Activated CD4-positive, alpha-beta T cell treated with anti-CD3 and anti-CD28 coated beads, Interleukin-2, amount 10 ng/mL, durations not matched to agents 7 days and 5 days (primary cell): ENCODE measurements at regions not wholly inside any gene's neighbourhood (a gene's known extent, or its start where the extent isn't known, plus 50 kb on each side); places are given as distances from the start of the nearest gene placed in this dataset.
"Not testable (repeated sequence)": the region's sequence is repeated elsewhere in the genome, so short reads cannot be mapped to it uniquely, and the experiment has no call there.

Experiments
- CTCF ChIA-PET: fragments of 350-600 bp; sonication (Branson Sonifier 250); formaldehyde crosslinking; loops from one replicate; lab custom pipeline; 2021; ENCODE audit warnings: antibody characterized with exemption; lab: Charles Lee
- POLR2A ChIA-PET: fragments of 350-600 bp; sonication (Branson Sonifier 250); formaldehyde crosslinking; loops from one replicate; lab custom pipeline; 2021; ENCODE audit warnings: antibody characterized with exemption; lab: Charles Lee
- DNase-seq: peaks from one replicate; pipeline ENCODE4 v3.0.0-alpha.2; 2020
- H3K27ac Mint-ChIP-seq: one replicate; pipeline ENCODE4 v1.8.0; 2021; ENCODE audit warnings: mild to moderate bottlenecking, moderate library complexity, mixed read lengths
- H3K27me3 Mint-ChIP-seq: one replicate; pipeline ENCODE4 v1.8.0; 2021; ENCODE audit warnings: mixed read lengths
- H3K36me3 Mint-ChIP-seq: one replicate; pipeline ENCODE4 v1.8.0; 2021; ENCODE audit warnings: low read depth, mixed read lengths
- H3K4me1 Mint-ChIP-seq: one replicate; pipeline ENCODE4 v1.8.0; 2021; ENCODE audit warnings: mixed read lengths
- H3K4me3 Mint-ChIP-seq: one replicate; pipeline ENCODE4 v1.8.0; 2021; ENCODE audit warnings: mild to moderate bottlenecking, moderate library complexity, mixed read lengths
- H3K9me3 Mint-ChIP-seq: one replicate; pipeline ENCODE4 v1.8.0; 2021; ENCODE audit warnings: mixed read lengths

- Mint-ChIP-seq H3K9me3 (no peaks in the 10 kb centered on the region), H3K27ac (no peak overlapping the region), H3K4me1 (no peaks in the 10 kb centered on the region), H3K4me3 (no peak overlapping the region), H3K27me3 (no peaks in the 10 kb centered on the region), H3K36me3 (no peaks in the 10 kb centered on the region)
- ChIA-PET POLR2A (no interaction called here), CTCF (no interaction called here)
- DNase-seq = no peak
Measured at GRCh38 chr13:86914757-86915156, 756.4 kb upstream of the SLITRK5 start.

- H3K4me1 Mint-ChIP-seq, DNase-seq, H3K36me3 Mint-ChIP-seq, CTCF ChIA-PET, H3K27ac Mint-ChIP-seq, H3K9me3 Mint-ChIP-seq, H3K27me3 Mint-ChIP-seq, POLR2A ChIA-PET, H3K4me3 Mint-ChIP-seq: not testable (repeated sequence)
Measured at GRCh38 chr13:86917438-86917837, 753.7 kb upstream of the SLITRK5 start.

GRCh38 chr13:86918682-86919081 is 752.5 kb upstream of the SLITRK5 start:
- DNase-seq = no peak
- Mint-ChIP-seq H3K4me3 (no peak overlapping the region), H3K36me3 (no peaks in the 10 kb centered on the region), H3K9me3 (no peaks in the 10 kb centered on the region), H3K4me1 (no peaks in the 10 kb centered on the region), H3K27me3 (no peaks in the 10 kb centered on the region), H3K27ac (no peak overlapping the region)
- ChIA-PET POLR2A (no interaction called here), CTCF (no interaction called here)

GRCh38 chr13:86920961-86921360 is 750.2 kb upstream of the SLITRK5 start:
- DNase-seq = no peak
- H3K27me3 Mint-ChIP-seq = no peaks in the 10 kb centered on the region
- ChIA-PET POLR2A (no interaction called here), CTCF (no interaction called here)
- H3K27ac Mint-ChIP-seq = no peak overlapping the region
- H3K4me3 Mint-ChIP-seq = no peak overlapping the region
- no peaks in the 10 kb centered on the region for H3K36me3 Mint-ChIP-seq
- no peaks in the 10 kb centered on the region for H3K4me1 Mint-ChIP-seq
- no peaks in the 10 kb centered on the region for H3K9me3 Mint-ChIP-seq

GRCh38 chr13:86922936-86923335 is 748.2 kb upstream of the SLITRK5 start:
- Mint-ChIP-seq H3K27ac (no peak overlapping the region), H3K9me3 (no peaks in the 10 kb centered on the region), H3K4me3 (no peak overlapping the region), H3K4me1 (no peaks in the 10 kb centered on the region), H3K36me3 (no peaks in the 10 kb centered on the region), H3K27me3 (no peaks in the 10 kb centered on the region)
- POLR2A ChIA-PET = no interaction called here
- DNase-seq = no peak
- CTCF ChIA-PET = no interaction called here

GRCh38 chr13:86926916-86927315 is 744.3 kb upstream of the SLITRK5 start:
- H3K4me3 Mint-ChIP-seq, H3K27ac Mint-ChIP-seq, H3K4me1 Mint-ChIP-seq, H3K36me3 Mint-ChIP-seq, POLR2A ChIA-PET, H3K27me3 Mint-ChIP-seq, H3K9me3 Mint-ChIP-seq, DNase-seq, CTCF ChIA-PET: not testable (repeated sequence)

GRCh38 chr13:86932776-86933334 is 738.3 kb upstream of the SLITRK5 start:
- Mint-ChIP-seq H3K9me3 (no peaks in the 10 kb centered on the region), H3K27ac (no peak overlapping the region), H3K36me3 (no peaks in the 10 kb centered on the region), H3K4me3 (no peak overlapping the region), H3K4me1 (no peaks in the 10 kb centered on the region), H3K27me3 (no peaks in the 10 kb centered on the region)
- POLR2A ChIA-PET = no interaction called here
- CTCF ChIA-PET = no interaction called here
- DNase-seq = no peak

GRCh38 chr13:86933676-86934075 is 737.5 kb upstream of the SLITRK5 start:
- H3K36me3 Mint-ChIP-seq = no peaks in the 10 kb centered on the region
- POLR2A ChIA-PET = no interaction called here
- H3K27ac Mint-ChIP-seq = no peak overlapping the region
- CTCF ChIA-PET = no interaction called here
- no peak for DNase-seq
- H3K27me3 Mint-ChIP-seq = no peaks in the 10 kb centered on the region
- no peaks in the 10 kb centered on the region for H3K4me1 Mint-ChIP-seq
- no peak overlapping the region for H3K4me3 Mint-ChIP-seq
- no peaks in the 10 kb centered on the region for H3K9me3 Mint-ChIP-seq

GRCh38 chr13:86937316-86937715 is 733.9 kb upstream of the SLITRK5 start:
- Mint-ChIP-seq H3K4me1 (no peaks in the 10 kb centered on the region), H3K4me3 (no peak overlapping the region), H3K9me3 (no peaks in the 10 kb centered on the region), H3K27ac (no peak overlapping the region), H3K27me3 (no peaks in the 10 kb centered on the region), H3K36me3 (no peaks in the 10 kb centered on the region)
- CTCF ChIA-PET = no interaction called here
- no peak for DNase-seq
- POLR2A ChIA-PET = no interaction called here

- H3K9me3 Mint-ChIP-seq = no peaks in the 10 kb centered on the region
- H3K27me3 Mint-ChIP-seq = no peaks in the 10 kb centered on the region
- POLR2A ChIA-PET = no interaction called here
- no peaks in the 10 kb centered on the region for H3K4me1 Mint-ChIP-seq
- no peak overlapping the region for H3K4me3 Mint-ChIP-seq
- no peak for DNase-seq
- CTCF ChIA-PET = no interaction called here
- no peaks in the 10 kb centered on the region for H3K36me3 Mint-ChIP-seq
- H3K27ac Mint-ChIP-seq = no peak overlapping the region
Measured at GRCh38 chr13:86945584-86945983, 725.6 kb upstream of the SLITRK5 start.

- ChIA-PET CTCF (no interaction called here), POLR2A (no interaction called here)
- Mint-ChIP-seq H3K36me3 (no peaks in the 10 kb centered on the region), H3K27ac (no peak overlapping the region), H3K27me3 (no peaks in the 10 kb centered on the region), H3K4me1 (no peaks in the 10 kb centered on the region), H3K4me3 (no peak overlapping the region), H3K9me3 (no peaks in the 10 kb centered on the region)
- no peak for DNase-seq
Measured at GRCh38 chr13:86946734-86947133, 724.4 kb upstream of the SLITRK5 start.

- no peak for DNase-seq
- H3K36me3 Mint-ChIP-seq = no peaks in the 10 kb centered on the region
- H3K4me1 Mint-ChIP-seq = no peaks in the 10 kb centered on the region
- no peak overlapping the region for H3K27ac Mint-ChIP-seq
- H3K27me3 Mint-ChIP-seq = no peaks in the 10 kb centered on the region
- POLR2A ChIA-PET = no interaction called here
- CTCF ChIA-PET = no interaction called here
- no peak overlapping the region for H3K4me3 Mint-ChIP-seq
- H3K9me3 Mint-ChIP-seq = peaks cover 2% of the 10 kb centered on the region
Measured at GRCh38 chr13:86954341-86954740, 716.8 kb upstream of the SLITRK5 start.

GRCh38 chr13:86960876-86961275 is 710.3 kb upstream of the SLITRK5 start:
- Mint-ChIP-seq H3K4me1 (no peaks in the 10 kb centered on the region), H3K27me3 (no peaks in the 10 kb centered on the region), H3K27ac (no peak overlapping the region), H3K4me3 (no peak overlapping the region), H3K9me3 (peaks cover 2% of the 10 kb centered on the region), H3K36me3 (no peaks in the 10 kb centered on the region)
- no peak for DNase-seq
- POLR2A ChIA-PET = no interaction called here
- CTCF ChIA-PET = no interaction called here

GRCh38 chr13:86974251-86974994 is 696.7 kb upstream of the SLITRK5 start:
- Mint-ChIP-seq H3K4me1 (no peaks in the 10 kb centered on the region), H3K9me3 (no peaks in the 10 kb centered on the region), H3K27ac (no peak overlapping the region), H3K4me3 (no peak overlapping the region), H3K36me3 (no peaks in the 10 kb centered on the region), H3K27me3 (no peaks in the 10 kb centered on the region)
- ChIA-PET CTCF (no interaction called here), POLR2A (no interaction called here)
- DNase-seq = no peak
